ENCODE measurements at regions not wholly inside any gene's neighbourhood (a gene's known extent, or its start where the extent isn't known, plus 50 kb on each side); places are given as distances from the start of the nearest gene placed in this dataset.

DNA sequence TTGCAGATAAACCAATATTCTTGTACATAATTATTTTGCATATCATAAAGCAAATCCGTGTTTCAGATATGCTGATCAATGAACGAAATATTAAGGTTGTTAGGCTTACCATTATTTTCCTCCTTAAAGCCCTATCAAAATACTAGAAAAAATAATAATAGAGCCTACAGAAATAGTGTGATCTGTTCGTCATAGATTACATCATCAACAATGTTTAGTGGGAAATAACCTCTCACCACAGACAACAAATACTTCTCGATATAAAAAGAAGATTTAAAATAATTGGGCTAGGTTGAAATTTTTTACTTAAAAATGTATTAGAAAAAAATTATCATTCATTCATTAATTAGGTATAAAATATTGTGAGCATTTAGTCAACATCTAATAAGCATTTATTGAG, 71.0 kb upstream of the ADCY2 start:
- Histone ChIP-seq H3K4me3 (ENCODE audit: low read depth in 1 of 2, low read length in 1 of 2) (no peak overlapping the region), H3K4me1 (ENCODE audit: control insufficient read depth in 1 of 2, insufficient read depth in 1 of 2, low read depth in 1 of 2, low read length in 1 of 2) (no peaks in the 10 kb centered on the region), H3K27me3 (no peaks in the 10 kb centered on the region), H3K36me3 (no peaks in the 10 kb centered on the region), H3K9me3 (no peaks in the 10 kb centered on the region), H3K27ac (no peak overlapping the region)
- TF ChIP-seq, protein P1, sequence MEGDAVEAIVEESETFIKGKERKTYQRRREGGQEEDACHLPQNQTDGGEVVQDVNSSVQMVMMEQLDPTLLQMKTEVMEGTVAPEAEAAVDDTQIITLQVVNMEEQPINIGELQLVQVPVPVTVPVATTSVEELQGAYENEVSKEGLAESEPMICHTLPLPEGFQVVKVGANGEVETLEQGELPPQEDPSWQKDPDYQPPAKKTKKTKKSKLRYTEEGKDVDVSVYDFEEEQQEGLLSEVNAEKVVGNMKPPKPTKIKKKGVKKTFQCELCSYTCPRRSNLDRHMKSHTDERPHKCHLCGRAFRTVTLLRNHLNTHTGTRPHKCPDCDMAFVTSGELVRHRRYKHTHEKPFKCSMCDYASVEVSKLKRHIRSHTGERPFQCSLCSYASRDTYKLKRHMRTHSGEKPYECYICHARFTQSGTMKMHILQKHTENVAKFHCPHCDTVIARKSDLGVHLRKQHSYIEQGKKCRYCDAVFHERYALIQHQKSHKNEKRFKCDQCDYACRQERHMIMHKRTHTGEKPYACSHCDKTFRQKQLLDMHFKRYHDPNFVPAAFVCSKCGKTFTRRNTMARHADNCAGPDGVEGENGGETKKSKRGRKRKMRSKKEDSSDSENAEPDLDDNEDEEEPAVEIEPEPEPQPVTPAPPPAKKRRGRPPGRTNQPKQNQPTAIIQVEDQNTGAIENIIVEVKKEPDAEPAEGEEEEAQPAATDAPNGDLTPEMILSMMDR (IDR thresholded peaks at IDR 0.05): no peak

- Histone ChIP-seq H3K4me3 (ENCODE audit: low read depth in 1 of 2, low read length in 1 of 2) (no peak overlapping the region), H3K4me1 (ENCODE audit: control insufficient read depth in 1 of 2, insufficient read depth in 1 of 2, low read depth in 1 of 2, low read length in 1 of 2) (no peaks in the 10 kb centered on the region), H3K27ac (no peak overlapping the region), H3K36me3 (no peaks in the 10 kb centered on the region), H3K9me3 (no peaks in the 10 kb centered on the region), H3K27me3 (no peaks in the 10 kb centered on the region)
- TF ChIP-seq, protein P1 (IDR thresholded peaks at IDR 0.05): no peak
Observed at GRCh38 chr5:7325975-7326913, 69.7 kb upstream of the ADCY2 start.

- no peaks in the 10 kb centered on the region for H3K27me3 ChIP-seq
- no peak overlapping the region for H3K4me3 ChIP-seq (ENCODE audit: low read depth in 1 of 2, low read length in 1 of 2)
- TF ChIP-seq, protein P1 (IDR thresholded peaks at IDR 0.05): no peak
Observed at GRCh38 chr5:7329141-7329540, 66.8 kb upstream of the ADCY2 start.

GRCh38 chr5:7329712-7330111, 66.2 kb upstream of the ADCY2 start:
- Histone ChIP-seq H3K9me3 (no peaks in the 10 kb centered on the region), H3K36me3 (no peaks in the 10 kb centered on the region), H3K4me1 (ENCODE audit: control insufficient read depth in 1 of 2, insufficient read depth in 1 of 2, low read depth in 1 of 2, low read length in 1 of 2) (no peaks in the 10 kb centered on the region), H3K27ac (no peak overlapping the region), H3K4me3 (ENCODE audit: low read depth in 1 of 2, low read length in 1 of 2) (no peak overlapping the region), H3K27me3 (no peaks in the 10 kb centered on the region)
- TF ChIP-seq, protein P1 (IDR thresholded peaks at IDR 0.05): no peak

More at GRCh38 chr5:7329141-7329540, 66.8 kb upstream of the ADCY2 start:
- Histone ChIP-seq H3K9me3 (no peaks in the 10 kb centered on the region), H3K36me3 (no peaks in the 10 kb centered on the region), H3K4me1 (ENCODE audit: control insufficient read depth in 1 of 2, insufficient read depth in 1 of 2, low read depth in 1 of 2, low read length in 1 of 2) (no peaks in the 10 kb centered on the region), H3K27ac (no peak overlapping the region)

DNA sequence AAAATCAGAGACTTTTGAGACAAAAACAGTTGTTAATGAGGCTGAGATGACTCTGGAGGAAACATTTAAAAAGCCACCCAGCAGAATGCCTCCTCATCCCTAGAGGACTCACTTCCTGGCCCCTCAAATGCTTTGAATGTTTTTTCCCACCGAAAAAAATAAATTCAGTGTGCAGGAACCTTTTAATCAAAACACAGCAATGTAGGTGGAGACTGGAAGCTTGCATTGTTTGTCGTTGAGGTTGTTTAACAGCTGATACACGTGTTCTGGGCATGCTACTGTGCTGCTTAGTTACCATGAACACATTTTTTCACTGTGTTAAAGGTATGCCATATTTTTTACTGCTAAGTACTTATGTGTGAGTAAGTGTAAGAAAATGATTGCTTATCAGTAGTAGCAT, 65.7 kb upstream of the ADCY2 start:
- Histone ChIP-seq H3K4me3 (ENCODE audit: low read depth in 1 of 2, low read length in 1 of 2) (no peak overlapping the region), H3K4me1 (ENCODE audit: control insufficient read depth in 1 of 2, insufficient read depth in 1 of 2, low read depth in 1 of 2, low read length in 1 of 2) (no peaks in the 10 kb centered on the region), H3K36me3 (no peaks in the 10 kb centered on the region), H3K27me3 (no peaks in the 10 kb centered on the region), H3K27ac (no peak overlapping the region), H3K9me3 (no peaks in the 10 kb centered on the region)
- TF ChIP-seq, protein P1 (IDR thresholded peaks at IDR 0.05): no peak

All from neutrophil (primary cell).